ENCODE measurements at regions not wholly inside any gene's neighbourhood (a gene's known extent, or its start where the extent isn't known, plus 50 kb on each side); places are given as distances from the start of the nearest gene placed in this dataset.

- Histone ChIP-seq H3K79me2 (ENCODE audit: insufficient read depth, low read length) (no peaks in the 10 kb centered on the region), H2AFZ (ENCODE audit: low read depth, low read length, poor library complexity, severe bottlenecking) (no peak overlapping the region), H3K36me3 (ENCODE audit: control insufficient read depth in 1 of 2, insufficient read depth in 2 of 2, low read length in 2 of 2) (no peaks in the 10 kb centered on the region), H3K4me2 (ENCODE audit: low read length) (no peak overlapping the region), H3K9me3 (ENCODE audit: control insufficient read depth in 1 of 2, insufficient read depth in 1 of 2, low read depth in 1 of 2, low read length in 2 of 2) (no peaks in the 10 kb centered on the region; a peak in 1 of 4 replicates), H4K20me1 (ENCODE audit: insufficient read depth) (no peaks in the 10 kb centered on the region), H3K4me3 (replicated peaks in 1 of 2; ENCODE audit: low read depth in 1 of 2, low read length in 2 of 2) (no peak overlapping the region), H3K27ac (ENCODE audit: low read depth, low read length) (no peak overlapping the region), H3K4me1 (ENCODE audit: control insufficient read depth in 1 of 2, insufficient read depth in 2 of 2, low read length in 2 of 2) (no peaks in the 10 kb centered on the region), H3K9ac (ENCODE audit: low read length) (no peak overlapping the region), H3K9me2 (ENCODE audit: insufficient read depth) (no peaks in the 10 kb centered on the region), H3K27me3 (ENCODE audit: insufficient read depth, low read length) (no peaks in the 10 kb centered on the region)
- RAD21 ChIA-PET (ENCODE audit: low non-redundant PET in 1 of 2, low total read pairs in 2 of 2, uncharacterized antibody in 2 of 2, unreplicated experiment in 2 of 2): no interaction called here
- TF ChIP-seq SIN3A (IDR thresholded peaks at IDR 0.05; ENCODE audit: low read depth) (no peak), EZH2phosphoT487 (IDR thresholded peaks at IDR 0.05; ENCODE audit: borderline replicate concordance) (no peak), ZNF274 (IDR thresholded peaks at IDR 0.05; ENCODE audit: low read depth, low read length) (no peak), POLR2AphosphoS5 (IDR thresholded peaks at IDR 0.05; ENCODE audit: low read depth, low read length) (no peak), ATF3 (IDR thresholded peaks at IDR 0.05) (no peak), ZBTB33 (IDR thresholded peaks at IDR 0.05; ENCODE audit: extremely low read depth, insufficient replicate concordance, low read length) (no peak), CBX3 (IDR thresholded peaks at IDR 0.05; ENCODE audit: low read depth) (no peak), TCF7L2 (IDR thresholded peaks at IDR 0.05; ENCODE audit: borderline replicate concordance, extremely low read depth, insufficient read depth, insufficient read length) (no peak), SRF (IDR thresholded peaks at IDR 0.05; ENCODE audit: low read depth) (no peak), EGR1 (IDR thresholded peaks at IDR 0.05; ENCODE audit: low read depth) (no peak), ZFX (IDR thresholded peaks at IDR 0.05) (no peak), SP1 (IDR thresholded peaks at IDR 0.05; ENCODE audit: low read depth) (no peak), FOSL1 (IDR thresholded peaks at IDR 0.05; ENCODE audit: low read depth) (no peak), EZH2 (IDR thresholded peaks at IDR 0.05) (no peak), POLR2A (IDR thresholded peaks at IDR 0.05; ENCODE audit: borderline replicate concordance, extremely low read depth, insufficient read depth, insufficient read length) (no peak), REST (IDR thresholded peaks at IDR 0.05; ENCODE audit: low read depth) (no peak), CTCF (IDR thresholded peaks at IDR 0.05 in 2 of 3, conservative IDR thresholded peaks at IDR 0.05 in 1 of 3; ENCODE audit: borderline replicate concordance in 1 of 3, insufficient read depth in 1 of 3, low read depth in 2 of 3, low read length in 2 of 3) (no peak), CEBPB (IDR thresholded peaks at IDR 0.05; ENCODE audit: low read depth) (no peak), JUND (IDR thresholded peaks at IDR 0.05) (no peak), YY1 (IDR thresholded peaks at IDR 0.05; ENCODE audit: extremely low read depth, insufficient replicate concordance, low read depth, low read length) (no peak)
- no peak for ATAC-seq
- no peak for DNase-seq (ENCODE audit: low read depth, low spot score)
- CTCF ChIA-PET: no interaction called here
- intact Hi-C loops (cut with micrococcal nuclease): no loop called here
- POLR2A ChIA-PET: no interaction called here
- BruUV-seq (replicated peaks): no TSS peak
Measured at GRCh38 chr6:163926642-163927041, 512.1 kb downstream of the QKI start.
